ENCODE measurements at regions not wholly inside any gene's neighbourhood (a gene's known extent, or its start where the extent isn't known, plus 50 kb on each side); places are given as distances from the start of the nearest gene placed in this dataset.

DNA sequence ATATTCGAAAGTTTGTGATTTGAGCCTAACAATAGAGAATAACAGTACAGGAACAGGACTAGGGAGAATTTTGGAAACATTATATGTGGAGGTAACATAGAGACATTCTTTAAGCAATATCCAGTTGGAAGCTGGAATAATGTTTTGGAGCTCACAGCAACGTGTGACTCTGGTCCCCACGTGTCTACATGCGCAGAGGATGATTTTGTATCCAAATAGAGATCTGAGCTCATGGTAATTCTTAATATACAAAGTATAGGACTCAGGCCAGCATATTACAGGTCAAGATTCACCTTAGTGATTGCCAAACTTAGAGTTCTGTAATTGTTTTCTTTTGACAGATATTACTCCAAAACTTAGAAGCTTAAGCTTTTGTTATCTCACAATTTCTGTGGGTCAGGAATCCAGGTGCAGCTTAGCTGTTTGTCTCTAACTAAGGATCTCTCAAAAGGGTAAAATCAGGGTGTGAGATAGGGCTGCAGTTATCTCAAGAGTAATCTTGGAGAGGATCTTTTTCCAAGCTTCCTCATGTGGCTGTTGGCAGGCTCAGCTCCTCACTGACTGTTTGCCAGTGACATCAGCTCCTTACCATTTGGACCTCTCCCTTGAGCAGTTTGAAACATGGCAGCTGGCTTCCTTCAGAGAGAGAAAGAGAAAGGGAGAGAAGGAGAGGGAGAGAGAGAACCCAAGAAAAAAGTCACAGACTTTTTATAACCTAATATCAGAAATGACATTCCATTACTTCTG is 272.0 kb upstream of the ZNF462 start:
- DNase-seq (peak in 2 of 3 donors; percentile 9 to 26), ATAC-seq (ENCODE audit: insufficient read depth, low FRiP score) (no peak)
- H3K9ac ChIP-seq (ENCODE audit: insufficient read depth in 1 of 2, low read length in 2 of 2), result no peak overlapping the region
- no peak overlapping the region for H3K4me3 ChIP-seq
- H3K9me3 ChIP-seq (ENCODE audit: control insufficient read depth in 4 of 4, insufficient read depth in 3 of 4, low read length in 3 of 4), result no peaks in the 10 kb centered on the region
- H3K36me3 ChIP-seq (ENCODE audit: control insufficient read depth in 4 of 4, insufficient read depth in 4 of 4, low read length in 4 of 4), result no peaks in the 10 kb centered on the region
- WGBS, 2 donors, result 85 to 94% methylated on average over 4 of the region's 4 CpGs
- TF ChIP-seq, protein P1, sequence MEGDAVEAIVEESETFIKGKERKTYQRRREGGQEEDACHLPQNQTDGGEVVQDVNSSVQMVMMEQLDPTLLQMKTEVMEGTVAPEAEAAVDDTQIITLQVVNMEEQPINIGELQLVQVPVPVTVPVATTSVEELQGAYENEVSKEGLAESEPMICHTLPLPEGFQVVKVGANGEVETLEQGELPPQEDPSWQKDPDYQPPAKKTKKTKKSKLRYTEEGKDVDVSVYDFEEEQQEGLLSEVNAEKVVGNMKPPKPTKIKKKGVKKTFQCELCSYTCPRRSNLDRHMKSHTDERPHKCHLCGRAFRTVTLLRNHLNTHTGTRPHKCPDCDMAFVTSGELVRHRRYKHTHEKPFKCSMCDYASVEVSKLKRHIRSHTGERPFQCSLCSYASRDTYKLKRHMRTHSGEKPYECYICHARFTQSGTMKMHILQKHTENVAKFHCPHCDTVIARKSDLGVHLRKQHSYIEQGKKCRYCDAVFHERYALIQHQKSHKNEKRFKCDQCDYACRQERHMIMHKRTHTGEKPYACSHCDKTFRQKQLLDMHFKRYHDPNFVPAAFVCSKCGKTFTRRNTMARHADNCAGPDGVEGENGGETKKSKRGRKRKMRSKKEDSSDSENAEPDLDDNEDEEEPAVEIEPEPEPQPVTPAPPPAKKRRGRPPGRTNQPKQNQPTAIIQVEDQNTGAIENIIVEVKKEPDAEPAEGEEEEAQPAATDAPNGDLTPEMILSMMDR (IDR thresholded peaks at IDR 0.05; ENCODE audit: control extremely low read depth, extremely low read depth), result no peak
- H3K4me1 ChIP-seq (ENCODE audit: control insufficient read depth in 5 of 5, insufficient read depth in 5 of 5, low read length in 5 of 5), result no peaks in the 10 kb centered on the region
- H3K27me3 ChIP-seq (ENCODE audit: control insufficient read depth in 3 of 3, insufficient read depth in 3 of 3, low read length in 2 of 3), result no peaks in the 10 kb centered on the region
- H3K27ac ChIP-seq (ENCODE audit: low read depth in 1 of 2, low read length in 1 of 2), result no peak overlapping the region

DNA sequence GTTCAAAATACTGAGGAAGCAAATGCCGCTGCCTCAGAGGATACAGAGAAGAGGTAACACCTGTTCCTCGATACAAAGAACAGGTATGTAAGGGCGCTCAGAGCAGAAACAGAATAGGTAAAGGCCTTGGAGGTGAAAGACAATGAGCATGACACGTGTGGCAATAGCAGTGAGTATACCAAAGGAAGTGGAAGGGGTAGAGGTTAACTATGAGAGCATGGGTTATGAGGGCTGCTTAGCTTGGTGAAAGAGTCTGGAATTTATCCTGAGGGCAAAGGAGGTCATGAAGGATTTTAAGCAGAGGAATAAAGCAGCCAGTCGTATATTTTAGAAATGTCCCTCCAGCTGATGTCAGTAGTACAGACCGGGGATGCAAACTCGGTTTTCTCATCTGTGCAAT is 269.8 kb upstream of the ZNF462 start:
- no peak overlapping the region for H3K27ac ChIP-seq (ENCODE audit: low read depth in 1 of 2, low read length in 1 of 2)
- 80 to 87% methylated on average over 7 of the region's 7 CpGs for WGBS, 2 donors
- no peaks in the 10 kb centered on the region for H3K9me3 ChIP-seq (ENCODE audit: control insufficient read depth in 4 of 4, insufficient read depth in 3 of 4, low read length in 3 of 4)
- H3K9ac ChIP-seq (ENCODE audit: insufficient read depth in 1 of 2, low read length in 2 of 2), result no peak overlapping the region
- ATAC-seq (ENCODE audit: insufficient read depth, low FRiP score) (no peak), DNase-seq (no peak)
- TF ChIP-seq, protein P1 (IDR thresholded peaks at IDR 0.05; ENCODE audit: control extremely low read depth, extremely low read depth), result no peak
- H3K4me3 ChIP-seq, result no peak overlapping the region
- no peaks in the 10 kb centered on the region for H3K27me3 ChIP-seq (ENCODE audit: control insufficient read depth in 3 of 3, insufficient read depth in 3 of 3, low read length in 2 of 3)
- no peaks in the 10 kb centered on the region for H3K4me1 ChIP-seq (ENCODE audit: control insufficient read depth in 5 of 5, insufficient read depth in 5 of 5, low read length in 5 of 5)
- H3K36me3 ChIP-seq (ENCODE audit: control insufficient read depth in 4 of 4, insufficient read depth in 4 of 4, low read length in 4 of 4), result no peaks in the 10 kb centered on the region

- TF ChIP-seq, protein P1 (IDR thresholded peaks at IDR 0.05; ENCODE audit: control extremely low read depth, extremely low read depth), result no peak
- Histone ChIP-seq H3K4me1 (ENCODE audit: control insufficient read depth in 5 of 5, insufficient read depth in 5 of 5, low read length in 5 of 5) (no peaks in the 10 kb centered on the region), H3K9me3 (ENCODE audit: control insufficient read depth in 4 of 4, insufficient read depth in 3 of 4, low read length in 3 of 4) (no peaks in the 10 kb centered on the region), H3K36me3 (ENCODE audit: control insufficient read depth in 4 of 4, insufficient read depth in 4 of 4, low read length in 4 of 4) (no peaks in the 10 kb centered on the region), H3K4me3 (no peak overlapping the region), H3K27me3 (ENCODE audit: control insufficient read depth in 3 of 3, insufficient read depth in 3 of 3, low read length in 2 of 3) (no peaks in the 10 kb centered on the region), H3K27ac (ENCODE audit: low read depth in 1 of 2, low read length in 1 of 2) (no peak overlapping the region), H3K9ac (ENCODE audit: insufficient read depth in 1 of 2, low read length in 2 of 2) (no peak overlapping the region)
- DNase-seq, result no peak
- no peak for ATAC-seq (ENCODE audit: insufficient read depth, low FRiP score)
- 36 to 54% methylated on average over 4 of the region's 4 CpGs for WGBS, 2 donors
These were observed 266.0 kb upstream of the ZNF462 start for GRCh38 chr9:106596984-106597383.
